ENCODE measurements at regions not wholly inside any gene's neighbourhood (a gene's known extent, or its start where the extent isn't known, plus 50 kb on each side); places are given as distances from the start of the nearest gene placed in this dataset.

DNA sequence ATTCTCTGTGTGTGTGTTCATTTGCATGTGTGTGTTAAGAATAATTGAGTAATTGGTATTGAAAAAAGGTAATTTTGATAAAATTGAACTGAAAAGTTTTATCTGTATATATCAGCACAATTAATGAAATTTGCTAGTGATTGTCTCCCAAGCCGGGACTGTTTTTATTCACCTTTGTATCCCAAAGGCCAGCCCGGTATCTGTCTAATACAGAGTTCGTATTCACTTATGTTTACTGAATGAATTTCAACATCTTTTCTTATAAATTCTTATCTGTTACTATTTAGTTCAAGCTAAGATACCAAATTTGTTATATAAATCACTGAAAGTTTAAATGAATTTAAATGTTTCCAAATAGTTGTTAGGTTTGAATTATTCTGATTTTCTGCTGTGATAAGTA lies 394.0 kb upstream of the NAALADL2 start:
- H3K4me2 ChIP-seq (replicated peaks; ENCODE audit: extremely low read depth, low read length, poor library complexity, severe bottlenecking) = no peak overlapping the region
- H3K4me3 Mint-ChIP-seq = no peak overlapping the region
- no peaks in the 10 kb centered on the region for H3K27me3 ChIP-seq (ENCODE audit: control insufficient read depth in 2 of 2, insufficient read depth in 2 of 2, low read length in 2 of 2)
- intact Hi-C loops (cut with micrococcal nuclease) = no loop called here
- H3K79me2 ChIP-seq (ENCODE audit: insufficient read depth, low read length) = no peaks in the 10 kb centered on the region
- H3K27ac Mint-ChIP-seq = no peak overlapping the region
- H3K36me3 Mint-ChIP-seq = no peaks in the 10 kb centered on the region
- H3K4me3 ChIP-seq (replicated peaks in 1 of 3; ENCODE audit: low read depth in 2 of 3, low read length in 3 of 3) = no peak overlapping the region
- no peak overlapping the region for H3K9ac ChIP-seq (ENCODE audit: insufficient read depth, low read length, poor library complexity, severe bottlenecking)
- no peak for DNase-seq
- no peaks in the 10 kb centered on the region for H3K4me1 ChIP-seq (ENCODE audit: control insufficient read depth in 1 of 2, insufficient read depth in 2 of 2, low read length in 2 of 2)
- H3K27ac ChIP-seq (ENCODE audit: low read depth in 1 of 2, low read length in 2 of 2) = no peak overlapping the region
- H3K36me3 ChIP-seq (replicated peaks in 1 of 2; ENCODE audit: control insufficient read depth in 1 of 2, insufficient read depth in 2 of 2, low read length in 2 of 2) = no peaks in the 10 kb centered on the region
- TF ChIP-seq, protein P1, sequence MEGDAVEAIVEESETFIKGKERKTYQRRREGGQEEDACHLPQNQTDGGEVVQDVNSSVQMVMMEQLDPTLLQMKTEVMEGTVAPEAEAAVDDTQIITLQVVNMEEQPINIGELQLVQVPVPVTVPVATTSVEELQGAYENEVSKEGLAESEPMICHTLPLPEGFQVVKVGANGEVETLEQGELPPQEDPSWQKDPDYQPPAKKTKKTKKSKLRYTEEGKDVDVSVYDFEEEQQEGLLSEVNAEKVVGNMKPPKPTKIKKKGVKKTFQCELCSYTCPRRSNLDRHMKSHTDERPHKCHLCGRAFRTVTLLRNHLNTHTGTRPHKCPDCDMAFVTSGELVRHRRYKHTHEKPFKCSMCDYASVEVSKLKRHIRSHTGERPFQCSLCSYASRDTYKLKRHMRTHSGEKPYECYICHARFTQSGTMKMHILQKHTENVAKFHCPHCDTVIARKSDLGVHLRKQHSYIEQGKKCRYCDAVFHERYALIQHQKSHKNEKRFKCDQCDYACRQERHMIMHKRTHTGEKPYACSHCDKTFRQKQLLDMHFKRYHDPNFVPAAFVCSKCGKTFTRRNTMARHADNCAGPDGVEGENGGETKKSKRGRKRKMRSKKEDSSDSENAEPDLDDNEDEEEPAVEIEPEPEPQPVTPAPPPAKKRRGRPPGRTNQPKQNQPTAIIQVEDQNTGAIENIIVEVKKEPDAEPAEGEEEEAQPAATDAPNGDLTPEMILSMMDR (IDR thresholded peaks at IDR 0.05) = no peak
- no peak overlapping the region for H2AFZ ChIP-seq (ENCODE audit: insufficient read depth, low read depth, low read length, poor library complexity, severe bottlenecking)
- peaks cover 4 to 16% (median 10%) of the 10 kb centered on the region in 7 donors for H3K9me3 Mint-ChIP-seq
- H3K27me3 Mint-ChIP-seq (ENCODE audit: low read depth in 3 of 3) = no peaks in the 10 kb centered on the region
- H3K4me1 Mint-ChIP-seq = no peaks in the 10 kb centered on the region
- H4K20me1 ChIP-seq (ENCODE audit: insufficient read depth, low read length) = no peaks in the 10 kb centered on the region
- WGBS (ENCODE audit: insufficient coverage) = no CpG with 5 or more reads among the region's 3 CpGs
- peaks cover 0 to 11% of the 10 kb centered on the region in 2 donors for H3K9me3 ChIP-seq (replicated peaks in 1 of 2; ENCODE audit: control insufficient read depth in 1 of 2, insufficient read depth in 1 of 2, low read length in 2 of 2)

DNA sequence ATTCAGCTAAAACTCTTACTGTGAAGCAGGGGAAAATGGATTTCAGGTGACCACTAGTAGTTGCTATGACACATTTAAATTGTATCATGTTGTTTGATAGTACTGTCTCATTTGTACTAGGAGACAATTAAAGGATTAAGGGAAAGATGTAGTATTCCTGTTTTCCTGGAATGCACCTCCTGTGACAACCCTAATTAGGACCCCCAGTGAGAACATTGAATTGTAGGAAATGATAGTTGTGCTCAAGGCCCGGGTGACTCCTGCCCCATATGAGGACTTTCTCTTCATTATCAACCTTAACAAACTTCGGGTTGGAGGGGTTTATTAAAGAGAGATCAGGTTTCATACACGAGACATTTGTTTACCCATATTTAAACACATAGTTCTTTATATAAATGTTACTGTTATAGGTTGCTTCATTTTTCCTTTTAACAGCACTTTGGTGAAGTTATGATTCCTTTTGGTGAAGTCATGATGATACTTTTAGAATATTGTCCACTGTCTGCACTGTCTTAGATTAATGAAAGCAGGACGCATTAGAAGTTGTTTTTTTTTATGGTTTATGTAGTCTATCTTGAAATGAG lies 392.6 kb upstream of the NAALADL2 start:
- Histone ChIP-seq H3K27ac (ENCODE audit: low read depth in 1 of 2, low read length in 2 of 2) (no peak overlapping the region), H2AFZ (ENCODE audit: insufficient read depth, low read depth, low read length, poor library complexity, severe bottlenecking) (no peak overlapping the region), H4K20me1 (ENCODE audit: insufficient read depth, low read length) (no peaks in the 10 kb centered on the region), H3K9ac (ENCODE audit: insufficient read depth, low read length, poor library complexity, severe bottlenecking) (no peak overlapping the region), H3K79me2 (ENCODE audit: insufficient read depth, low read length) (no peaks in the 10 kb centered on the region), H3K36me3 (replicated peaks in 1 of 2; ENCODE audit: control insufficient read depth in 1 of 2, insufficient read depth in 2 of 2, low read length in 2 of 2) (no peaks in the 10 kb centered on the region), H3K4me3 (replicated peaks in 1 of 3; ENCODE audit: low read depth in 2 of 3, low read length in 3 of 3) (no peak overlapping the region), H3K27me3 (ENCODE audit: control insufficient read depth in 2 of 2, insufficient read depth in 2 of 2, low read length in 2 of 2) (no peaks in the 10 kb centered on the region), H3K4me2 (replicated peaks; ENCODE audit: extremely low read depth, low read length, poor library complexity, severe bottlenecking) (no peak overlapping the region), H3K9me3 (replicated peaks in 1 of 2; ENCODE audit: control insufficient read depth in 1 of 2, insufficient read depth in 1 of 2, low read length in 2 of 2) (peaks cover 0 to 11% of the 10 kb centered on the region in 2 donors), H3K4me1 (ENCODE audit: control insufficient read depth in 1 of 2, insufficient read depth in 2 of 2, low read length in 2 of 2) (no peaks in the 10 kb centered on the region)
- no peak overlapping the region for H3K4me3 Mint-ChIP-seq
- H3K36me3 Mint-ChIP-seq = no peaks in the 10 kb centered on the region
- no peaks in the 10 kb centered on the region for H3K27me3 Mint-ChIP-seq (ENCODE audit: low read depth in 3 of 3)
- WGBS (ENCODE audit: insufficient coverage) = no CpG with 5 or more reads among the region's 4 CpGs
- peak overlapping the region in 1 of 7 donors; percentile 0 for H3K27ac Mint-ChIP-seq
- intact Hi-C loops (cut with micrococcal nuclease) = no loop called here
- DNase-seq = no peak
- TF ChIP-seq, protein P1 (IDR thresholded peaks at IDR 0.05) = no peak
- no peaks in the 10 kb centered on the region for H3K4me1 Mint-ChIP-seq
- H3K9me3 Mint-ChIP-seq = peaks cover 4 to 17% (median 10%) of the 10 kb centered on the region in 7 donors
